Left lobe of liver (tissue), 2 donors: ENCODE measurements at regions not wholly inside any gene's neighbourhood (a gene's known extent, or its start where the extent isn't known, plus 50 kb on each side); places are given as distances from the start of the nearest gene placed in this dataset.
A peak's percentile ranks its signal among the peaks of the same experiment; 100 is the strongest.
"Not testable (repeated sequence)": the region's sequence is repeated elsewhere in the genome, so short reads cannot be mapped to it uniquely, and the experiment has no call there.

ENCODE experiments used
- ATAC-seq: fragments of 200-7000 bp; cut with Tn5 transposase; one replicate; pipeline ENCODE4 v1.9.1; 2020; ENCODE audit warnings: mild to moderate bottlenecking, moderate library complexity
- DNase-seq: peaks from one replicate; pipeline ENCODE4 v3.0.0-alpha.2; 2020; ENCODE audit warnings: low spot score
- donor health status: DM: no; HTN: no; CAD: no; lungs with moderate emphysema.
- donor health status: DM: no; HTN: yes; CAD: no.

- ATAC-seq, DNase-seq: not testable (repeated sequence)
Observed at GRCh38 chr10:29363930-29364329, 75.1 kb downstream of the LYZL1 start.

GRCh38 chr10:29366206-29366605 is 77.3 kb downstream of the LYZL1 start:
- not testable (repeated sequence) for DNase-seq, ATAC-seq

- no peak for ATAC-seq
- no peak for DNase-seq
Observed at GRCh38 chr10:29369419-29369818, 80.5 kb downstream of the LYZL1 start.

GRCh38 chr10:29370097-29371092 is 81.5 kb downstream of the LYZL1 start:
- no peak for ATAC-seq
- no peak for DNase-seq

- DNase-seq (no peak), ATAC-seq (no peak)
Observed at GRCh38 chr10:29372920-29373319, 84.0 kb downstream of the LYZL1 start.

- DNase-seq: no peak
- no peak for ATAC-seq
Observed at GRCh38 chr10:29374162-29374561, 85.3 kb downstream of the LYZL1 start.

- ATAC-seq (no peak), DNase-seq (no peak)
Observed at GRCh38 chr10:29375888-29376287, 87.0 kb downstream of the LYZL1 start.

- no peak for DNase-seq
- peak; percentile 21 for ATAC-seq
Observed at GRCh38 chr10:29377333-29377961, 88.6 kb downstream of the LYZL1 start.

- no peak for ATAC-seq
Observed at GRCh38 chr10:29378106-29378505, 89.2 kb downstream of the LYZL1 start.

GRCh38 chr10:29379208-29379607 is 90.3 kb downstream of the LYZL1 start:
- ATAC-seq (no peak), DNase-seq (no peak)

More at GRCh38 chr10:29378106-29378505, 89.2 kb downstream of the LYZL1 start:
- no peak for DNase-seq

- ATAC-seq, DNase-seq: not testable (repeated sequence)
Observed at GRCh38 chr10:29379777-29380598, 91.1 kb downstream of the LYZL1 start.

GRCh38 chr10:29380599-29381511 is 92.0 kb downstream of the LYZL1 start:
- DNase-seq: not testable (repeated sequence)

GRCh38 chr10:29386342-29386999 is 97.6 kb downstream of the LYZL1 start:
- no peak for DNase-seq
- ATAC-seq: peak; percentile 79

More at GRCh38 chr10:29380599-29381511, 92.0 kb downstream of the LYZL1 start:
- peak; percentile 85 for ATAC-seq

GRCh38 chr10:29387269-29387668 is 98.4 kb downstream of the LYZL1 start:
- DNase-seq (no peak), ATAC-seq (no peak)

GRCh38 chr10:29388112-29388511 is 99.2 kb downstream of the LYZL1 start:
- DNase-seq, ATAC-seq: not testable (repeated sequence)

GRCh38 chr10:29389493-29389892 is 100.6 kb downstream of the LYZL1 start:
- DNase-seq: no peak
- no peak for ATAC-seq

GRCh38 chr10:29389935-29390334 is 101.1 kb downstream of the LYZL1 start:
- DNase-seq (no peak), ATAC-seq (peak; percentile 83)

GRCh38 chr10:29392376-29393021 is 103.6 kb downstream of the LYZL1 start:
- ATAC-seq (peak; percentile 85), DNase-seq (no peak)
